GM19395 (cell line): ENCODE measurements at regions not wholly inside any gene's neighbourhood (a gene's known extent, or its start where the extent isn't known, plus 50 kb on each side); places are given as distances from the start of the nearest gene placed in this dataset.
"Not testable (repeated sequence)": the region's sequence is repeated elsewhere in the genome, so short reads cannot be mapped to it uniquely, and the experiment has no call there.

Experiments
- ATAC-seq: cut with Tn5 transposase; IDR thresholded peaks from one replicate; pipeline ENCODE4 v1.9.1; 2021; ENCODE audit warnings: mild to moderate bottlenecking, moderate library complexity; ENCODE audit not compliant: unreplicated experiment

DNA sequence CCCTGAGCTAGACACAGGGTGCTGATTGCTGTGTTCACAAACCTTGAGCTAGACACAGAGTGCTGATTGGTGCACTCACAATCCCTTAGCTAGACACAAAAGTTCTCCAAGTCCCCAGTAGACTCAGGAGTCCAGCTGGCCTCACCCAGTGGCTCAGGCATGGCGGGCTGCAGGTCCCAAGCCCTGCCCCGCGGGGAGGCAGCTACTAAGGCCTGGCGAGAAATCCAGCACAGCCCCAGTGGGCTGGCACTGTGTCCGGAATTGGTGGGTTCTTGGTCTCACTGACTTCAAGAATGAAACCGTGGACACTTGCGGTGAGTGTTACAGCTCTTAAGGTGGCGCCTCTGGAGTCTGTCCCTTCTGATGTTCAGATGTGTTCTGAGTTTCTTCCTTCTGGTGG is 741.2 kb downstream of the SOCS6 start:
- ATAC-seq = not testable (repeated sequence)

DNA sequence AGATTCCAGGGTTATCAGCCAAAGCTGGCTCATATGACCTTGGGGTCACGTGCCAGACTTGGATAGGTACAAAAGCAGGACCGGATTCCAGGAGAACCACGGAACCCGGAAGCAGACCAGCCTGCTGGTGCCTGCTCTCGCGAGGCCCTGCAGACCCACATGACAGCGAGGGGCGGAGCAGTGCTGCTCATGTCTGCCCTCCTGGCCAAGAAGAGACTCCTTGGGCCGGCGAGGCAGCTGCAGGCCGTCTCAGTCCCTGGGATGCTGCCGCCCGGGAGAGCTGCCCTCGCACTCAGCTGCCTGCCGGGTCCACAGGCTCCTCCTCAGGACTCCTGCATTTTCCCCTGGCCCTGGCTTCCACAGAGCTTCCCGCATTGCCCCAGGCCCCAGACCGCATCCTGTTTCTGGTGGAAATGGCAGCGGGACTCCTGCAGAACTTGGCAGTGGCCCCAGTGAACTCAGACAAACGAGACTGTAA is 739.5 kb downstream of the SOCS6 start:
- no peak for ATAC-seq

DNA sequence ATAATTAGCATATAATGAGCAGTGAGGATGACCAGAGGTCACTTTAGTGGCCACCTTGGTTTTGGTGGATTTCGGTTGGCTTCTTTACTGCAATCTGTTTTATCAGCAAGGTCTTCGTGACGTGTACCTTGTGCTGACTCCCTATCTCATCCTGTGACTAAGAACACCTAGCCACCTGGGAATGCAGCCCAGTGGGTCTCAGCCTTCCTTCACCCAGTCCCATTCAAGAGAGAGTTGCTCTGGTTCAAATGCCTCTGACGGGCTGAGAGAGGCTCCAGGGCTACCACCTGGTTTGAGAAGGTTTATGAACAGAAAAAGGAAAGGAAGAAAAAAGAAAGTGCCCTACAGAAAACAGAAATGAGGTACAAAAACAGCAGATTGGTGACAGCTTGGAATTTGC is 738.7 kb downstream of the SOCS6 start:
- no peak for ATAC-seq

DNA sequence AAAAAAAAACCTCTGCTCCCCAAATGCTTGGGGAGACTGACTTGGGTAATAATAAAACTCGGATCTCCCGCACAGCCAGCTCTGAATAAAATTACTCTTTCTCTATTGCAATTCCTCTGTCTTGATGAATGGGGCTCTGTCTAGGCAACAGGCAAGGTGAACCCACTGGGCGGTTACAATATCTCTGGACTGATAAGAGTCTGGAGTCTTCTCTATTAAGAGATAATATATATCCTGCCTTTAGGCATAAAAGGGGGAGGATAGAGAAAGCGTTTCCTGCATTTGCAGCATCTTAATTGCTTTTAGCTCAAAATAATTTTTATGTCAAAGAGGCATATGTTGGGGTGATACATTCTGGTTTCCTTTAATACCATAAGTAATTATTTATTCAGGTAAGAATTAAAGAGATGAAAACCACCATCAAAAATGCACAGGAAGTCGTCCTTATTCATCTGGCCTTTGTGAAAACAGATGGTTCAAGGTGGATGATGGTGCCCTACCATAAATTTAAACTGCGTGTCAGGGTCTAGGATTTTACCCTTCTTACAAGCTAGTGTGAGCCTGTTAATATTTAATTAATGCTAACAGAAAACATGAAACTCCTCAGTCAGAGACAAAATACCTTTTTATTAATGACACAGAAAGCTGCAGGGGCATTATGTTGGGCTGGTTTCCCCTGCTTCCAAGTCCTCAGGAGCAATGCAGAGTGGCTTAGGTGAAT is 736.8 kb downstream of the SOCS6 start:
- no peak for ATAC-seq

DNA sequence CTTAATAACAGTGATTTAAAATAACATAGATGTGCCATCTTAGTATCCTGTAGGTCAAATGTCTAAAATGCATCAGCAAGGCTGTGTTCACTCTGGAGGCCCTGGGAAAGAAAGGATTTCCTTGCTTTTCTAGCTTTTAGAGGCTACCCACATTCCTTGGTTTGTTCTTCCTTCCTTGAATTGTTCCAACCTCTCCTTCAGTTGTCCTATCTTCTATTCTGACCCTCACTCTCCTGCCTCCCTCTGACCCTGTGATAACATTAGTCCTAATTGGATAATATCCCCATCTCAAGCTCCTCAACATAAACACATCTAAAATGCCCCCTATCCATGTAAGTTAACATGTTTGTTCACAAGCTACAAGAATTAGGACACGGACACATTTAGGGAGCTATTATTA is 733.5 kb downstream of the SOCS6 start:
- ATAC-seq = no peak

DNA sequence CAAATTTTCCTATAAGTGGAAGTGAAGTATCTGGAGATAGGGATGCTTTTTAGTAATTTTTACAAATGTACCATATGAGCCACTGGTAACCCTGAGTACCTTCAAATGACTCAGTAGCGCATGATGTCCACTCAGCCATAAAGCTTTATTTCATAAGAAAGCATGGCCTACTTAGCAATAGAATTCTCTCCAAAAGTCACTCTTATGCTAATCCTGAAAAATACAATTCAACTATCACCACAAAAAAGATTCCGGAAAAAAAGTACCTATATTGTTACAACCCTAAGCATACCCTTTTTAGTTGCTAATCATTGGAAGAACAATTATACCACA is 732.2 kb downstream of the SOCS6 start:
- ATAC-seq = no peak

DNA sequence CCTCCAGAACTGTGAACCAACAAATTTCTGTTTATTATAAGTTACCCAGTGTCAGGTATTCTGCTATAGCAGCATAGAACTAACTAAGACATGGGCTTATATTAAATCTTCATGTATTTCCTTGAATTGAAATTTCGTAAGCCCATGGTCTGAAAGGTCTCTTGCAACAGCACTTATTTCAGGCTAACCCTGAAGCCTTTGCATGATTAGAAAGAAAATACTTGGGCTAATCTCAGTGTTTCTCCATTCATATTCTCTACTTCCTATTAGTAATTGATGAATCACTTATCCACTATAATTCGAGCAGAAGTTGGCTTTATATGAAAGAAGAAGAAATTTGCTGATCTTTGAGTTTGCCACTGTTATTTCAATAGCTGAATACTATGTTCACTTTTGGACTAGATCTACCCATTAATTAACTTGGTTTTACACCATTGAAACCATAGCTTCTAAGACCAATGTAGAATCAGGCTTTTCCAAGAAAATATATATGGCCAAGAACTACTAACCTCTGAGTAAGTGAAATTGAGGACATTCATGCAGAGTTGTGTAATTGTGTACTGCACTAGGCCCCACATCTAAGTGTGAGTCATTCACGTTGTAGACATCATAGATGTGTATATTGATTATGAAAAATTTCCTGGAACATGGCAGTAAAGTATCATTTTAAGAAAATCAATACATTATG is 731.6 kb downstream of the SOCS6 start:
- ATAC-seq = no peak

DNA sequence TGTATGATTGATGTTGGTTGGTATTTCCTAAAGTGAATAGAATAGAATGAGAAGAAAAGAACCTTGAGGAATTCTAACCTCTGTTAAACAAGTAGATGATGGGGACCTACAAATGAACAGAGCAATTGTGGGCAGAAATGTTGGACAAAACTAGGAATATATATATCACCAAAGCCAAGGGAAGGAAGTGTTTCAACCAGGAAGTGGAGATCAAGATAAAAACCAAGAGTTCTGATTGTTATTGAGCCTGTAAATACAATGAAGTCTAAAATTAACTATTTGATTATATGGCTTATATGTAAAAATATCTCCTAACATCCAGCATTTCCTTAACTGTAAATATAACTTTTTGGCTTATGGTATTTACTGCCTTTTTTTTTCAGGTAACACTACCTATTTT is 730.0 kb downstream of the SOCS6 start:
- no peak for ATAC-seq

DNA sequence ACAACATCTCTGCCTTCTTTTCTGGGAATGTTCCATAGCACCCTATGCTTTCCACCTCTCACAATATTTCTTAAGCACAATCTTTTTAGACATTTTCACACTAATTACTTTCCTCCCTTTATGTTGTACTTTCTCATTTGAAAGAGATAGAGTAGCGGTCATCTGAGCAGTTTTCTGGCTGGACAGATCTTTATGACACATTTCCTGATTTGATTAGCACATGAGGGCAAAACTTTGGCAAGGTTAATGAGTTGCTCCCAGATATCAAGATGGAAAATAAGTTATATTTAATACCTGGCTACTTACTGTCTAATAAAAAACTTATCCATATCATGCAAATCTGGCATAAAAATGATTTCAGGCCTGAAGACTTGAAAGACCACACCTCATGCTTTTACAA is 723.9 kb downstream of the SOCS6 start:
- no peak for ATAC-seq

DNA sequence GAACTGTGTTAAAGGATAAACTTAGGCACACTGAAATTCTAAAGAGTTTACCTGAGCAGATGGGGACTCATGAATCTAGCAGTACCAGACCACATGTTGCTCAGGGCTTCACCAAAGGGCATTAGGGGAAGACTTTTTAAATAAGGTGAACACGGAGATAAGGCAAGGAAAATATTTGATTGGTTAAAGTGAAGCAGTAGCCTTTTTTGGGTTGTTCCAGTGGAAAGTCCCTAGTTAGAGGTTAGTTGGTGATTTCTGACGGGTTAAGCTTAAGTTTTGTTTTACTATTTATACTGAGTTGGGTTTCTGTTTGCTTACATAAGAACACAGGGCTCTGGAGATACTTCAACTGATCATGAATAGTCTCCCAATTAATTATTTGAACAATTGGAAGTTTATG is 722.5 kb downstream of the SOCS6 start:
- no peak for ATAC-seq

DNA sequence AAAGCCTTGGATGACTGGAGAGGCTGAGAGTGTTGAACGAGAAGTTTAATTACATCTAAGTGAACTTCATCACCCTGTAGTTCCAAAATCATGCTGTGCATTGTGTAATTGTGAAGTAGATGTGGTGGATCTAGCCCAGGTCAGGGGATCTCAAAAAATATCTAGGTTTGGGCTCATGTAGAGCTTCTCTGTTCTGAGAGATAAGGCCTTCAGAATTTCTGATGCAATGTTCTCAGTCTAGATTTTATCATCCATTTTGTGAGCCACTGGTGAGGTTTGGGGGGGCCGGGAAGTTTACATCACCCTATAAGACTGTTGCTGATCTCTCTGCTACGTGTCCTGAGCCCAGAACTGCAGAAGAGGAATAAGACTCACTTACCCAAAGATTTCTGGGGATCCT is 719.4 kb downstream of the SOCS6 start:
- ATAC-seq = no peak

DNA sequence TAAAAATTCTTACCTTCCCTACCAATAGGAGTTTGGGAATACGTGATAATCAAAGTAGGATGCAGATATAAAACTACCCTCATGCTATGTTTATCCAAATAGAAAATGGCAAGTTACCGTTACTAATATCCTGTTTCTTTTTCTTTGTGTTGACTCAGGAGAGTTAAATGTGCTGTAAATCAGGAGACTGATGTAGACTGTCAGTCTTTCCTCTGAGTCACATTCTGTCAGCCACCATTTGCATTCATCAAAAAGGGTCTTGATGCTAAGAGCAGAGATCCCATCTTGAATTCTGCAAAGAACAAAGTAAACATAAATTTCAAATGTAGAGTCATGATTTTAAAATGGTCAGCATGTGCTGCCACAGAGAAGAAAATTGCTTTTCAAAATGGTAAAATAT is 712.8 kb downstream of the SOCS6 start:
- no peak for ATAC-seq

DNA sequence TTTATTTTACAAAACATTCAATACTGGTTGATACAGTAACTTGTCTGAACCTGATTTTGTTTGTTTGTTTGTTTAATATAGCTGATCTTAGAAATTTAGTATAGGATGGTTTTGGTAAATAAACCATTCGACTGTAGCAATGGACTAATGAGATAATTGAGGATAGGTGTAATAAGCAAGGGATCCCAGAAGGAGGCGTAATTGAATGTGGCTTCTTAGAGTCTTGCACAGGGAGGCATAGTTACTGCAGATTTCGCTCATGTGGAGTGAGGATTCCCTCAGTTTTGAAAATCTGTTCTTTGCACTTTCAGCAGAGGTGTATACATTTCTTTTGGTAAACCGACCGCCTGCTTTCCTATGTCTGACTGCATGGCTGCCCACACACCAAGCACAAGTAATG is 709.6 kb downstream of the SOCS6 start:
- ATAC-seq = no peak

DNA sequence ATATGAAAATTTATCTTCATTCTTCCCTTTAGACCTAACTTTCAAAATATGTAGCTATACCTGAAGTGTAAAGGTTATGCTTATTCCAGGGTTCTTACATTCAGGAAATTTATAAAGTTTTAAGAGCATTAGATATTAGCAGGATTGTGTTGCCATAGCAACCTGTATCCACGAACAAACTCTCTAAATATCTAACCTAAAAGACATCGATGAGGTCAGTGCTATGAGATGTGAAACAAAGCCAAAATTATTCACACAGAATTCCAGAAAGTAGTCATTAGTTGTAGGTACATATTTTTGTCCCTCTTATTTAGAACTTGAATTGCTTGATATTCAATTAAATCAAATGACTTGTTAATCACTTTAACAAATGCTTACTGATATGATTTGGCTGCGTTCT is 705.3 kb downstream of the SOCS6 start:
- ATAC-seq = no peak

DNA sequence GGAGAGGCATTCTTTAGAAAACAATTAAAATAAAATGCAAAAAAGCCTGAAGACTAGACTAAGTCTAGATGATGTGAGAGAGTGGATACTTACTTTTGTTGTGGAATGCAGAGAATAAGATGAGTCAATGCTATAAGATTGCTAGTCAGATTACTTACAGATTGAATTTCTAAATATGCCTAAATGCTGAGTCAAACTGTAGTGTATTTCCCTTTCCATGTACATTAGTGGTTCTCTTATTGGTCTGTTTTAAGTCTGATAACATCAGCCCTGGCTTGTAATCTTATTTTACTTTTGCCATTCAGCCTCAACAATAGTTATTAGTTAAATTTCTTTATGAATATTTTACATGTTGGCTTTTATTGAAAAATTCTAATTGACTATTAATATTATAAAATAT is 702.7 kb downstream of the SOCS6 start:
- no peak for ATAC-seq

DNA sequence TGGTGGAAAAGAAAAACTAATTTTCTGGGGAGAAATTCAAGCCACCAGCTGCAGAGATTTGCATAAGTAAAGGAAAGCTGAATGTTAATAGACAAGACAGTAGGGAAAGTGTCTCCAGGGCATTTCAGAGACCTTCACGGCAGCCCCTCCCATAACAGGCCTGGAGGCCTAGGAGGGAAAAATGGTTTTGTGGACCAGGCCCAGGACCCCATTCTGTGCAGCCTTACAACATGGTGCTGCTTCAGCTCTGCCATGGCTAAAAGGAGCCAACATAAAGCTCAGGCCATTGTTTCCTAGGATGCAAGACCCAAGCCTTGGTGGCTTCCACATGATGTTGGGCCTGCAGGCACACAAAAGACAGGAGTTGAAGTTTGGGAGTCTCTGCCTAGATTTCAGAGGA is 697.1 kb downstream of the SOCS6 start:
- no peak for ATAC-seq

DNA sequence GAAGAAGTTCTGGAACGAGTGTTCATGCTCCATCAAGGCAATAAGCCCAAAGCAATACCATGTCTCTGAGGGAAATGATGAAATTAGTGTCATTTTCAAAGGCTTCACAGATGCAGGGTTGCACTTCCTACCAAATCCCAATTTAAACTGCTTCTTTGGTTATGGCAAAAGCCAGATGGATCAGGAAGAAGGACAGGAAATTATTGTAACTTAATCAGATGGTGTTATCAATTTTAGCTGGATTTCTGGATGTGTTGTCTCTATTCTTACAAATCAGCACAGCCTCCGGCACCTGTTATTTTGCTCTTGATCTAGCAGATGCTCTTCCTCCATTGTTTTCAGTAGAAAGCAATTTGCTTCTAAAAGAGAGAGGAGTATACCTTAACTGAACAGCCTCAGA is 693.4 kb downstream of the SOCS6 start:
- ATAC-seq = no peak

DNA sequence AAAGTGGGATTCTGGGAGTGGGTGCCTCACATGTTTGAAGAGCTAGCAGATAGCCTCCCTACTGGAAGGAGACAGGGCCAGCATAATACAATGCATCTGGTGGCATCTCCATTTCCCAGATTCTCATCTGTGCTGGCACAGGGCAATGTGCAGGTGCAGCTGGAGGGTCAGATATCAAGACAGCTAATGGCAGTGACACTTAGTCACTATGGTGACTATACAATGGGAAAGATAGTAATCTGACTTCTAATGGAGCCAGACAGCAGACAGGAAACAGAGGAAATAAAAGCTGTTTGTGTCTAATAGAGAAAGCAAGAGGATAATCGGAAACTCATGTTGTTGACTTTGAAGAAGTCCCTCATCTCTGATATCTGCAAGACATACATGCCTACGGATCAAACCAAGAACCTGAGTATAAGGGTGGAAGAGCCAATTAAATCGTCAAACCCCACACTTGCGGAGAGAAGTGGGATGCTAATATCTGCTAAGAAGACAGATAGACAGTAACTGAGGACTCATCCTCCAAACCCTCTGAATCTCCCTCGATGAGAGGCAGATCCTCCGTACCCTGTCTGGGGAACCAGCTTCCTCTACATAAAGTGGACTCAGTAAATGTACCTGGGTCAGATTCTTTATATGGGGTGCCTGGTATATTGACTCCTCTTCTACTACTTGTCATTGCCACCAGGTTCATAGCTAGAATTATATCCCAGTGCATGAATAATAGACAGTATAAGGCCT is 692.7 kb downstream of the SOCS6 start:
- no peak for ATAC-seq

DNA sequence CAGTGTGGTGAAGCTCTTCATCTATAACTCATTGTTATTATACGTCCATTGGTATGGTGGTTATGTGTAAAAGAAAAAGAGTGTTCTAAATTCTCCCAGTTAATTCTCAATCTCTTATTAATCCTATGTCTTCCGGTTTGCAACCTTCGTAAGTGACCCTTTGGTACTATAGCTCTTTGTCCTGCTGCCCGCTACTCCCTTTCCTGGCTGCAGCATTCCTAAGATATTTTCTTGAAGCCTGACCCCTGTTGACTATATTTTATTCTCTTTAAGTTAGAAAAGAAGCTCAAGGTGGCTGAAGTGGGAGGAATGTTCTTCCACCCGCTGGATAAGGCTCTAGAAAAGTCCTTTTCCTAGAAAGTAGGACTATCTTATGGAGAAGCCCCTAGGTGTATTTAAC is 684.8 kb downstream of the SOCS6 start:
- no peak for ATAC-seq

DNA sequence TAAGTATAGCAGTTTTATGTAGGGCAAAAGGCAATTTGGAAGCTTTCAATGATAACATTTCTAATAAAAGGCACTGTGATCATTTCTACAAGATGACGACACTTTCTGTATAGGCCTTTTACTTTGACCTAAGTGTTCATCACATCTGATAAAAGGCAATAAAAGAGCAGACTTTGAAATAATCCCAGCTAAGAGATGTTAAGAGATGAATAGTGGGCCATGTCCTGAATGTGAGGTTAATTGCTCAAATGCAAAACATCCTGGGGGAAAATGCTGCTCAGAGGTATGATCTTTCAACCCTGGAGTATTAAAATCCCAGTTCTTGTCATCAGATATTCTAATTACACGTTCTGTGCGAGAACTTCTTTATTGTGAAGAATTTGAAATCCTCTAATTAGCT is 677.6 kb downstream of the SOCS6 start:
- no peak for ATAC-seq

DNA sequence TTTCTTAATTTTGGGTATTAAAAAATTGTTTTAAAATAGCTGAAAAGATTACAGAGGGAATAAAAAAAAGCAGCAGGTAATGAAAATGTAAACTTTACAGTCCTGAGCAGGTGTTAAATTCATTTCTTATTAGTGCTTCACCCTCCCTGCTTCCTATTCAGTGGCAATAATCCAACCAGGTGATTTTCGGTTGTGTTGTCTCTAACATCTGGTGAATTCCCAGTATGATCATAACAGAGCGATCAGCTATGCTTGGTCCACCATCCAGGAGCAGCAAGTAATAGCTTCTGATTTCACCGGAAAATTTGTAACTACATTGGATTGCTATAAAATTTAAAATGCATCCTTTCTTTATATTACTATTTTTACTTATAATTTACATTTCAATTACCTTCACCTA is 673.1 kb downstream of the SOCS6 start:
- no peak for ATAC-seq

DNA sequence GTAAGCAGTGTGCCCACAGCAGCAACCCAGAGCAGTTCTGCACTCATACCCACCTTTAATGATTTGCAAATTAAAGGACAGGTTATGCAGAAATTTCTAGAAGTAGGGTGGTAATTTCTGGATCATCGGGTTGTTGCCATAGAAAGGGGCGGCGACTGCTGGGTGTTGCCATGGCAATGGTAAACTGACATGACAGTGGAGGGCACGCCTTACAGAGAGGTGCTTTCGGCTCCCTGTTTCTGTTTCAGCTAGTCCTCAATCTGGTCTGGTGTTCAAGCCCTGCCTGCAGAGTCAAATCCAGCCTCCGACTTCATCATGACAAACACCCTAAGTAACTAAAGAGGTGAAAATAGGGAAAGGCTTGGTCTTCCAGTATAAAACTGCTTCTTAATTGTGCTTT is 667.7 kb downstream of the SOCS6 start:
- no peak for ATAC-seq
